SH-SY5Y (cell line): ENCODE measurements at regions not wholly inside any gene's neighbourhood (a gene's known extent, or its start where the extent isn't known, plus 50 kb on each side); places are given as distances from the start of the nearest gene placed in this dataset.

ENCODE experiments used
- GATA2 ChIP-seq: IDR thresholded peaks from 2 replicates; pipeline ENCODE4 v1.6.1; 2011; ENCODE audit warnings: mild to moderate bottlenecking, low read depth, low read length
- GATA3 ChIP-seq: IDR thresholded peaks from 2 replicates; pipeline ENCODE4 v1.6.1; 2011; ENCODE audit warnings: low read depth, mild to moderate bottlenecking, low read length, moderate library complexity

- no peak for TF ChIP-seq GATA2
- TF ChIP-seq GATA3 = no peak
Observed at GRCh38 chr3:159301961-159302360, 500.1 kb downstream of the MFSD1 start.
